Erythroblast (primary cell): ENCODE measurements at regions not wholly inside any gene's neighbourhood (a gene's known extent, or its start where the extent isn't known, plus 50 kb on each side); places are given as distances from the start of the nearest gene placed in this dataset.
"Not testable (repeated sequence)": the region's sequence is repeated elsewhere in the genome, so short reads cannot be mapped to it uniquely, and the experiment has no call there.

Experiments used
- GATA1 ChIP-seq: IDR thresholded peaks from 2 replicates; pipeline ENCODE4 v1.6.1; 2011; ENCODE audit warnings: low read depth, mild to moderate bottlenecking, control low read depth, low read length, moderate library complexity
- POLR2A ChIP-seq: IDR thresholded peaks from 2 replicates; pipeline ENCODE4 v1.6.1; 2011; ENCODE audit warnings: mild to moderate bottlenecking, low read length

DNA sequence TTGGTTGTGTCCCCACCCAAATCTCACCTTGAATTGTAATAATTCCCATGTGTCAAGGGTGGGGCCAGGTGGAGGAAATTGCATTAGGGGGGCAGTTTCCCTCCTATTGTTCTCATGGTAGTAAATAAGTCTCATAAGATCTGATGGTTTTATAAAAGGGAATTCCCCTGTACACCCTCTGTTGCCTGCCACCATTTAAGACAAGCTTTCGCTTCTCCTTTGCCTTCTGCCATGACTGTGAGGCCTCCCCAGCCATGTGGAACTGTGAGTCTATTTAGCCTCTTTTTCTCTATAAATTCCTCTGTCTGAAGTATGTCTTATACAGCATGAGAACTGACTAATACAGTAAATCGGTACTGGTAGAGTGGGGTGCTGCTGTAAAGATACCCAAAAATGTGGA, 187.9 kb upstream of the CDKN2B start:
- not testable (repeated sequence) for TF ChIP-seq POLR2A, GATA1
